SIG-M5 treated with dmso at 0.1 percent for 504 hours (cell line): ENCODE measurements at regions not wholly inside any gene's neighbourhood (a gene's known extent, or its start where the extent isn't known, plus 50 kb on each side); places are given as distances from the start of the nearest gene placed in this dataset.
A peak's percentile ranks its signal among the peaks of the same experiment; 100 is the strongest.
"Not testable (repeated sequence)": the region's sequence is repeated elsewhere in the genome, so short reads cannot be mapped to it uniquely, and the experiment has no call there.

Experiments used
- DNase-seq: peaks from one replicate; lab custom pipeline; 2025; ENCODE audit not compliant: unreplicated experiment; lab: John Stamatoyannopoulos, UW

DNA sequence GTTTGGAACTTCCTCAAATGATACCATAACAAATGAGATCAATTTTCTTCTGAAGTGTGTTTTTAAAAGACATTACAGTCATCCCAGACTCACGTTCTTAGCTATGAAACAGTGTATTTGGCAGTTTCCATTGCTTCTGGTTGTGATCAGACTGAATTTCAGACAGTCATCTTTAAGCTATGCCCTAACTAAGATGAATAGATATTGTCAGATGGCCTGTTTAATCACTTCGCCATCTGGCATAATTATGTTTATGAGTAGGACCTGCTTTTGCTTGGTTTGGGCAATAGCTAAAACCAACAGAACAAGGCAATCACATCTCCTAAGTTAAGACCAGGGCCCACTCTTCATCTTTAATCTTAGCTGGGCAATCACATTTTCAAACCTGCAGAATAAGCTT lies 313.1 kb downstream of the SV2B start:
- DNase-seq = no peak

DNA sequence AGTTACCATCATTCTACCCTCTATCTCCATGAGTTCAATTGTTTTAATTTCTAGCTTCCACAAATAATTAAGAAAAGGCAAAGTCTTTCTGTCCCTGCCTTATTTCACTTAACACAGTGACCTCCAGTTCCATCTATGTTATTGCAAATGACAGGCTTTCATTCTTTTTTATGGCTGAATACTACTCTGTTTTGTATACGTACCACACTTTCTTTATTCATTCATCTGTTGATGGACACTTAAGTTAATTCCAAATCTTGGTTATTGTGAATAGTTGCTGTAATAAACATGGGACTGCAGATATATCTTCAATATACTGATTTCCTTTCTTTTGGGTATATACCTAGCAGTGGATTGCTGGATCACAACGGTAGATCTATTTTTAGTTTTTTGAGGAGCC lies 314.1 kb downstream of the SV2B start:
- no peak for DNase-seq

DNA sequence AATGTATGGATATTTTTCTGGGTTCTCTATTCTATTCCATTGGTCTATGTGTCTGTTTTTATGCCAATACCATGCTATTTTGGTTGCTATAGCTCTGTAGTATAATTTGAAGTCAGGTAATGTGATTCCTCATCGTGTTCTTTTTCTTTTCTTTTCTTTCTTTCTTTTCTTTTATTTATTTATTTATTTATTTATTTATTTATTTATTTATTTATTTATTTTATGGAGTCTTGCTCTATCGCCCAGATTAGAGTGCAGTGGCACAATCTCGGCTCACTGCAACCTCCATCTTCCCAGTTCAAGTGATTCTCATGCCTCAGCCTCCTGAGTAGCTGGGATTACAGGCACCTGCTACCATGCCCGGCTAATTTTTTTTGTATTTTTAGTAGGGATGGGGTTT lies 315.2 kb downstream of the SV2B start:
- not testable (repeated sequence) for DNase-seq

DNA sequence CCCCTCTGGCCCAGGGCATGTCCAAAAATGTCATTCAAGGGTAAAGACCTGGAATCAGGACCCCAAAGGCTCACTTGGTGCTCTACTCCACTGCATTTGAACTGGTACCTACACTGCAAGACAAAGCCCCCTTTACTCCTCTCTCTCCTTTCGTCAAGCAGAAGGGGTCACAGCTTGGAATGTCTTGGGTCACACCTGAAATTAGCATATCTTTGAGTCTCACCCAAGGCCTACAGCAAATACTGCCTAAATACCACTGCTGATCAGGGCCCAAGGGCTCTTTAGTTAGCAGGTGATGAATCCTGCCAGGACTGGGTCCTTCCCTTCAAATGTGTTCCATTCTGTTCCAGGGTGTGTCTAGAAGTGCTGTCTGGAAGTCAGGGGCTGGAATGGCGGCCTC lies 320.6 kb downstream of the SV2B start:
- DNase-seq = no peak

DNA sequence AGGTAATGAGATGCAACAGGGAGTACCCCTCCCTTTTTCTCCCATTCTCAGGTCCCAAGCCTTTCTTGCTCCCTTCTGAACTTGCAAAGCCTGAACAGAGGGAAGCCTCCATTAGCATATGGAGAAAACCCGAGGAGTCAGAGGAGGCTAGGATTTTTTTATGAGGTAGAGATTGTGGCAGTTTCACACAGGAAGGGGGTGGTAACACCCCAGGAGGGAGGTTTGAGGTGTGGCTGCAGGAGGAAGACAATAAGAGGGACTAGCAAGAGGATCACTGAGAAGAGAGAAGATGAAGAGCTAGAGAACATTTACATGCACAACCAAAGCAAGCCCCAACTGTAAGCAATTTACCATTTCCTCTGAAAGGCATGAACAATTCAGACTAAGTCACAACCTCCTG lies 322.7 kb downstream of the SV2B start:
- no peak for DNase-seq

DNA sequence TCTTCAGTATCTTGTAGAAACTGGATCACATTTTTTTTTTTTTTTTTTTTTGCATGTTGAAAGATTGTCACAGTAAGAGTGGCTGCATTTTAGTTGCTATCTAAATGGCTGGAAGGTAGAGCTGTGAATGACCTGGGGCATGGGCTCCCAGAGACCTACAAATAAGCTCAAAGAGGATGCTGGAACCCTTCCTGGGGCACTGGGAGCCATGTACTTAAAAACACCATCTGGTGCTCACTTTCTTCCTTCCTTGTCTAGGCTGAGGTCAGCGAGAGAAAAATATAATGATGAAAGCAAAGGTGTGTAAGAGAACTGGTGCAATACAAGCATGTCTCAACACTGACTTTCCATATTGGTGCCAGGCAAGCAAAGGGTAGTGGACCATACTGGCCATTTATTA lies 323.9 kb downstream of the SV2B start:
- DNase-seq = no peak

DNA sequence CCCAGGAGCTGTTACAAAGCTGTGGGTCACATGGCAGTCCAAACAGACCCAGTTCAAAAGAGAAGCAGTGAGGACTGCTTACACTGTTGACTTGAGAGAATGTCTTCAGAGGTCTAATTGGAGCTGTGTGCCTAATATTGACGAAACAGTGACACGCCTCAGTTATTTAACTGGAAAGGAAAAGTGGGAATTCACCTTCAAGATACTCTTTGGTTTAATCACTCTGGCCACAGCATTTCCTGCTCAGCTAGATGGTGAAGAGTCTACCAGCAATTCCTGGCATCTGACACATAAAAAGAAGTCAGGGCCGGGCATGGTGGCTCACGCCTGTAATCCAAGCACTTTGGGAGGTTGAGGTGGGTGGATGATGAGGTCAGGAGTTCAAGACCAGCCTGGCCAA lies 326.4 kb downstream of the SV2B start:
- no peak for DNase-seq

DNA sequence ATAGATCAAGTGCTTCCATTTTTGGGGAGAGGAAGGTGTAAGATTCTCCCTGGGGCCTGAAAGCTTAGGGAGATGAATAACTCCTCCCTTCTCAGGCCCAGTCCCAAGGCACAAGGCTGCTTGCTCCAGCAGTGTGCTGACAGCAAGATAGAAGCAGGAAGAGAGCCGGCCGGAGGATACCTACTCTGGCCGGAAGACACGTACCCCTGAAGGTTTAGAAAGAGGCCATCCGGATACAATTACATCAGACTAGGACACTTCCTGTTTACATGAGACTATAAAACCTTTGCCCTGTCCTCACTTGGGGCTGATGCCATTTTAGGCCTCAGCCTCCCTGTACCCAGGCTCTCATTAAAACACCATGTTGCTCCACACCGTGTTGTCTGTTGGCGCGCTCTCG lies 329.9 kb downstream of the SV2B start:
- no peak for DNase-seq

DNA sequence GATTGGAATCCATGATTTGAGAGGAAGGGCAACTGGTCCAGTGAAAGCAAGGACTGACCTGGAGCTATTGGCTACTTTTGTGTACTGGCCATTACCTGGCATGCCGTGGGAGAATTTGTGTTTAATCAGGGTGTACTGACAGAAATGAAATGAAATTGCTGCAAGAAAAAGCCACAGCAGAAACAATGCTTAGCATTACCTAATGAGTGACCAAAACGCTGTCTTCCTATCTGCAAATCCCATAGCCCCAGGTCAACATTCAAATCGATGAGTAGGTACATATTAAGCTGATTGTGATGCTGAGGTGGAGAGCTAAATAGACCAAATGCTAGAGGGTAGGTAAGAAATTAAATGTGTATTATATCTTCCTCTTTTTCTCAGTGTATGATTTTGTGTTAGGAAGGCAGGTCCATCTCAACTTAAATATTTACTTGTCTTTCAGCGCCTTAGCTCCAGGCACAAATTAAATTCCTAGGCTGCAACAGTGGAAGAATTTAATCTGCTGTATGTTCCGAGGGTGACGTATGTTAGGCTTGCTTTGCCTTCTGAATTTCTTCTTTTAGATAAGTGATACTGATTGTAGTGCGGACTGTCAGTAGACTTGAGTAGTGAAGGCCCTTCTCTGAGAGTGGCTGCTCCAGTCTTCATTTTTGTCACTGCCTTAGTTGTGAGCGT lies 331.1 kb downstream of the SV2B start:
- DNase-seq = peak; percentile 72

DNA sequence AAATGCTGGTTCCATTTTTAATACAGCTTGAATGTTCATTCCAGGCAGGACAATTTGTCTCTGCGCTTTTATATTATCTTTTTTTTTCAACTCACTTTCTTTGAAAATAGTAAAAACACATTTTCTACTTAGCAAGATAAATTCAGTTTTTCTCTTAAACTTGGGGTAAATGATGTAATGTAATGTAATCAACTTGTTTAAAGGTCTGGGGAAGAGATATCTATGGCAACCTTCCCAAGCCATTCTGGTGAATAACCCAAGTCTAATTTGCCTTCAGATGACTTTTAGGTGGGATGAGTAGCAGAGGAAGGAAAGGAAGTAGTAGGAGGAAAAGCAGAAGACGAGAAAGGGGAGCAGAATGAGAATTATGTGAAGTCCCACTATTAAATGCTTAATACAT lies 335.1 kb downstream of the SV2B start:
- DNase-seq = no peak

DNA sequence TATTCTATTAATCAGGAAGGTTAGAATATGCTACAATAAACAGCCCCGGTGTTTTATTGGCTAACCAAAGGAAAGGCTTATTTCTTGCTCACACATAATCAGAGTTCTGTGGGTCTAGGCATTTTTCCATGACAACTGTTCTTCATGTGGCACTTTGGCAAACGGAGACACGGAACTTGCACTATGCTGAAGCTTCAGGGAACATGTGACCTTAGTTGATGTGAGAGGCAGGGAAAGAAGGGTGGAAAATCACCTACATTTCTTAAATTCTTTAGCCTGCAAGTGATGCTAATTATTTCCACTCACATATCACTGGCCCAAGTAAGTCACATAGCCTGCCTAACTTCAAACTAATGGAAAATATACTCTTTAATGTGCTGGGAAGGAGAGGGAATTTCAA lies 344.6 kb downstream of the SV2B start:
- DNase-seq = no peak

DNA sequence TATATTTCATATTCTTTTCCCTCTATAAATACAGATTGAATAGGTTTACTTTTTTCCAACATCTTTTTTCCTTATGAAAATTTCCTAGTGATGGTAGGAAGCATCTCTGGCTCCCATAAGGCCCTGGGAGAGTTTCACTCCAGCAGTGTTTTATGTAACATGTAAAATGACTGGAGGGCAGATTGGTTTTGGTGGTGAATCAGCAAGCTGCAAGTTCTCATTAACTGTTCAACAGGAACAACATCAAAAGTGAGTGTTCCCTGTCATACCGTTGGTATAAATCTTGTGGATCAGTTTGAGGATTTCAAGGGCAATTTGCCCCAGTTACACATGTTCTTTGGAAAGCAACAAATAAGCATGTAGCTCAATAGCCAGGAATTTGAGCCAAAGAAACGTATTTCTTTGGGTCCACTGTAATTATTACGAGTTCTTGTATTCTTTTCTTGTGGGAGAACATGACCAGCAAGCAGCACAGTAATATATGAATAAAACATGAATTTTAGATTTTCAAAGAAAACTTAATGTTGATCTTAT lies 345.7 kb downstream of the SV2B start:
- DNase-seq = peak; percentile 7

DNA sequence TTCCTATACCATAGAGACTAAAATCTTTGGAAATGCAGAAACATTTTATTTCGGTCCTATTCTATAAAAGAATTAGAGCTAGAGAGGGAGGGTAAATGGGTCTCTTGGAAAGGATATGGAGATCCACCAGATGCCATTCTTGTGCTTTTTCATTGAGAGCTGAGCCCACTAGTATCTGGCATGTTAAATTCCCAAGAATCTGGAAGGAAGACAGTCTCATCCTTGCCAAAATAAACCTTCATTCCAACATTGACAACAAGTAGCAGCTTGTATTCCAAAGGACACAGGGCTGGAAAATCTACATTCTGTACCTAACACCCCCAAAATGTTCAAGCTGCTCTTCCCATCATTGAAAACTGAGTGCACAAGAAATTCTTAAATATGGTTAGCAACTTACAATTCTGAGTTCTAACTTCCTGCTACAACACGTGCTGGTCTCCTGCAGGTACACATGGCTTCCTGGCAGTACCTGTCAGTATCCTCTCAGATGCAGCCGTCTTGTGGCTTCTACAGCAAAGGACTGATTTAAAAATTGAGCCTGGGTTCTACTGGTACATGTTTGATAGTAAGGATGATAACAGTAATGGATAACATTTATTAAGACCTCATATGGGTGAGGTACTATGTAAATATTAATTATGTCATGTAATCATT lies 348.1 kb downstream of the SV2B start:
- DNase-seq = no peak

DNA sequence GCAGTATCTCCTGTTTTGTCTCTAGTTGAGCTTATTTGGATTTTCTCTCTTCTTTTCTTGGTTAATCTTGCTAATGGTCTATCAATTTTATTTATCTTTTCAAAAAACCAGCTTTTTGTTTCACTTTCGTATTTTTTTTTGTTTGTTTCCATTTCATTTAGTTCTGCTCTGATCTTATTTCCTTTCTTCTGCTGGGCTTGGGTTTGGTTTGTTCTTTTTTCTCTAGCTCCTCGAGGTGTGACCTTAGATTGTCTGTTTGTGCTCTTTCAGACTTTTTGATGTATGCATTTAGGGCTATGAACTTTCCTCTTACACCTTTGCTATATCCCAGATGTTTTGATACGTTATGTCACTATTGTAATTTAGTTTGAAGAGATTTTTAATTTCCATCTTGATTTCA lies 353.3 kb downstream of the SV2B start:
- not testable (repeated sequence) for DNase-seq

DNA sequence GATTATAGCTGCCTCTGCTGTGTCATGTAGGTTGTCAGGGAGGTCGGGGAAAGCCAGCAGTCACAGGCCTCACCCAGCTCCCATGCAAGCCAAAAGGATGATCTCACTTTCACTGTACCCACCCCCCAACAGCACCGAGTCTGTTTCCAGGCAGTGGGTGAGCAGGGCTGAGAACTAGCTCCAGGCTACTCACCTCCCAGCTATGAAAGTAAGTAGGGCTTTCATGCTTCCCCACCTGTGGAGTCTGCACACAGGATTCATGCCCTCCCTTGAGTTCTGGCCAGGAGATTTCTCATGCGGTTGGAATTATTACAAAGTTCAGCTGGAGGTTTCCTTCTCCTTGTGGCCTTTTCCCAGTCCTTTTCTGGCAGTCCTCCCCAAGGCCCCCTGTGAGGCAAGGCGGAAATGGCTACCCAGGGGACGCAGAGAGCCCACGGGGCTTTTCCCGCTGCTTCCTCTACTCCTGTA lies 356.2 kb downstream of the SV2B start:
- no peak for DNase-seq

DNA sequence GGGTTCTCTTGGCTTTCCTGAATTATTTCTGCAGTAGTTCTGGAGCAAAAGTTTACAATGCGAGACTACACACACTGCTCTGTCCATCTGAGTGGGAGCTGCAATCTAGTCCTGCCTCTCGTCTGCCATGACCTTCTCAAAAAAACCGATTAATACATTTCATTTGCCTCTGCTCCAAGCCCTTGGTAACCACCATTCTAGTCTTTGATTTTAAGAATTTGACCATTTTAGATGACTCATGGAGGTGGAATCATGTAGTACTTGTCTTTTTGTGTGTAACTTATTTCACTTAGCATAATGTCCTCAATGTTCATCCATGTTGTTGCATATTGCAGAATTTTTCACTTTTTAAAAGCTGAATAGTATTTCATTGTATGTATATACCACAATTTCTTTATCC lies 356.9 kb downstream of the SV2B start:
- no peak for DNase-seq

DNA sequence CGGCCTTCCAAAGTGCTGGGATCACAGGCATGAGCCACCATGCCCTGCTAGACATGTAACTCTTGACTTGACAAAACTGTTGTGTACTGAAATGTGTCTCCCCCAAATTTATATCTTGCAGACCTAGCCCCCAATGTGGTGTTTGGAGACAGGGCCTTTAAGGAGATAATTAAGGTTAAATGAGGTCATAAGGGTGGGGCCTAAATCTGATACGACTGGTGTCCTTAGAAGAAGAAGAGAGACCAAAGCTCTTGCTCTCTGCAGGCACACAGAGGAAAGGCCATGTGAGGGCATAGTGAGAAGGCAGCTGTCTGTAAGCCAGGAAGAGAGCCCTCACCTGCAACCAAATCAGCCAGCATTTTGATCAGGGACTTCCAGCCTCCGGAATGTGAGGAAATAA lies 361.3 kb downstream of the SV2B start:
- no peak for DNase-seq

DNA sequence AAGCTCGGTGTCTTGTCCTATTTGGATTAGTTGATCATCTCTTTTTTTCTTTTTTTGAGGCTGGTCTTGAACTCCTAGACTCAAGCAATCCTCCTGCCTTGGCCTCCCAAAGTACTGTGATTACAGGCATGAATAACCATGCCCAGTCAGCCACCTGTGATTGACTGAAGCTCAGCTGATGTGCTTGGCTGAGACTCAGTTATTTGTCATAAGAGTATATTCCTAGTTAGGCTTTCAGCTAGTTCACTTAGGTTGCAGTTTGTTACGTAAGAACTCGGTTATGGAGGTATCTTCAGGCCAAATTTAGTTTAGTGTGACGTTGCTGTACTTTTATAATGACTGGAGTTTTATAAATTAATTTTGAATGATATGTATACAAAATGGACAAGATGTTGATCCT lies 365.0 kb downstream of the SV2B start:
- DNase-seq = no peak

DNA sequence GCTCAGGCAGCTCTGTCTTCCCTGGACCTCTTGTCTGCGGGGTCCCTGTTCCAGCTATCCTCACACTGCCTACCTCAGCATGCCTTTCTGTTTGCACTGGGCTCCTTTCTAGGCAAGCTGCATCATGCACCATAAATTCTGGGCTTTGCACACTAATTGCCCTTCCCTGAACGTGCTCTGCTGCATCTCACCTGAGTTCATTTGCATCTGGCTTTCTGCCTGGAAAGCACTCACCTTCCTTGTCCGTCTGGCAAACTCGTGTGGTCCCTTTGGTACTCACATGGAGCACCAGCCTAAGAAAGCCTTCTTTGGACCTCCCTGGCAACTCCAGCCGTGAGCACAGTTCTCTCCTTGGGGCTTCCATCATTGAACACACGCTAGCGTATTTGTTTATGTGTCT lies 365.6 kb downstream of the SV2B start:
- no peak for DNase-seq

DNA sequence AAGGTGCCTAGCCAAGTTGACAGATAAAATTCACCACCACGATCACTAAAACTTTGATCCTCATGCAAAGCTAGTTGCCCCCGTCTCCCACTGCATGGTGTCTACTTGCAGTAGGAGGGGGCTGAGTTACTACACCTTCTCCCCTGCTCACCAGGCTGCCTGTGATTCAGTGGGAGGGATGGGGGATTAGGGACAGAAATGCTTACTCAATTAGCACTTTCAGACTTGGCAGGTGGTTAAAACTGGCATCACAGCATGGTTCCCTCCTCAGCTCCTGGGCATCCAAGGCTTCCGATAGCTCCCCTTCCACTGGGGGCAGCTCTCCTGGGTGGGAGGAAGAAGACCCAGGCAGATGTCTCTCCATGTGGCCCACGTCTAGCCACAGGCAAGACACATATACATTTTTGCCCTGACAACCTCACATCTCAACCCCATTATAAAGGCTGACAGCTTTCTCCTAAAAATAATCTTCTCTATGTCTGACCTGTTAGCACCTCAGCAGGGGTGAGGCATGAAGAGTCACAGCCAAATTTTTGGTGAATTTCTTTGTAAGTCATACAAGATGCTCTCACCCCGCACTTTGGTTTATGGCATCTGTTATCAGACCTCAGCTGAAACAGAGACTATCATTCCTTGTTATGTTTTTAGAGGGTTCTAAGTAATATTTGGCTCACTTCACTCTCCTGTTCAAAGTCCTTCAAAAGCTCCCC lies 369.0 kb downstream of the SV2B start:
- DNase-seq = no peak

DNA sequence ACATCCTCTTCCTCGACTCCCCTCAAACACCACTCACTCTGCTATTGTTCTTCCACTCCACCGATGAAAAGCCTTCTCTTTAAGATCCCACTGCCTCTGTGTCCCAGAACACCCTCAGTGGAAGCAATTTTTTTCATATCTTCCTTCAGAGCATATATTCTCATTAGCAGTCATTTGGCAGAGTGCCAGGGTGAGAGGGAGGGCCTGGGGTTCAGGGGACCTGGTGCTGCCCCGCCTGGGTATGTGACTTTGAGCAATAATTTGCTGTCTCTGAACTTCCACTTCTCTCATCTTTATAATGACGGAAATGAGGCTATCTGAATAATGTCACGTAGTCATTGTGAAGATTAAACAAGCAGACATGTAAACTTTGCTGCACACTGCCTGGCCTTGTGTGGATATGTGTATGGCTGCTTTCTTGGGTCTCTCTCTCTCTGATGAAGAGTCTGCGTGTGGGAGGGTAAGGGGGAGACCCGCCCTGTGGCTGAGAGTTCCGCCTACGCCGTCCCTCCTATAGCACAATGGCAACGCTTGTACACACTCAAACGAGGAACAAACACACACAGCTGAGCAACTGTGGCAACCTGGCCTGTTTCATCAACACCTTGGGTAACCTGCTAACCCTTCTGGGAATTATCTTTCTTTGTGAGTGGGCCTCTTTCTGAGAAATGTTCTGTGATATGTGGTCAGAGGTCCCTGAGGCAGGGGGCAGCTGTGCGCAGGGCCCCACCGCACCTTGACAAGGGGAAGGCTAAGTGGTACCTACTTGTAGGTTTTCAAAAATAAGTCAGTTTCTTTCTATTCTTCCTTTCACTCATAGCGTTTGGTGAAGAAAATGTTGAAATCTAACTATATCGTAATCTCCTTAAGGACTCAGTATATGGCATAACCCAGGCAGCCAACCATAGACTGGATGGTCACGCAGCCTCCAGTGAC lies 369.8 kb downstream of the SV2B start:
- no peak for DNase-seq
